ENCODE measurements at regions not wholly inside any gene's neighbourhood (a gene's known extent, or its start where the extent isn't known, plus 50 kb on each side); places are given as distances from the start of the nearest gene placed in this dataset.

DNA sequence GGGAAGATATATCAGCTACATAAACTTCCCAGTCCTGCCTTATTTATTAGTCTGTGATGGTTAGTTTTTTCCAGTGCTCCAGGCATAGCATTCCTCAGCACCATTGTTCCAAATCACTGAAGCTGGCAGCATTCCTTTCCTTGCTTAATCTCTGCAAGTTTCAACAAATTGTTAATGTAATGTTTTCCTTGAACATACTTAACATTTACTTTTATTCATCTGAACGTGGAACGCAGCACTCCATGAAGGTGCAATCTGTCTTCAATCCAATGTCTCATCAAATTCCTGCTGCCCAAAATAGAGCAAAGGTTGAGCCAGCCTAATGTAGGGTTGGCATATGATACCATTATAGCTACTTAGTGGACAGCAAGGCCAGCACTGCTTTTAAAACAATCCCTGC lies 441.1 kb upstream of the RBFOX1 start:
- Histone ChIP-seq H3K27me3 (ENCODE audit: insufficient read depth, insufficient read length) (no peaks in the 10 kb centered on the region), H3K4me3 (ENCODE audit: insufficient read length, low read depth) (no peak overlapping the region), H3K36me3 (ENCODE audit: insufficient read depth, insufficient read length, low read length) (no peaks in the 10 kb centered on the region), H3K4me1 (ENCODE audit: insufficient read depth, insufficient read length) (no peaks in the 10 kb centered on the region), H3K9me3 (ENCODE audit: insufficient read depth, low read length) (no peaks in the 10 kb centered on the region), H3K9ac (ENCODE audit: insufficient read length, low read depth) (no peak overlapping the region)
- no peak for DNase-seq (ENCODE audit: low read depth, low spot score)
- TF ChIP-seq SUZ12 (IDR thresholded peaks at IDR 0.05; ENCODE audit: extremely low read depth, insufficient read depth, insufficient read length) (no peak), YY1 (IDR thresholded peaks at IDR 0.05; ENCODE audit: insufficient read depth, insufficient read length) (no peak), ZNF274 (IDR thresholded peaks at IDR 0.05; ENCODE audit: low read depth, low read length) (no peak)

DNA sequence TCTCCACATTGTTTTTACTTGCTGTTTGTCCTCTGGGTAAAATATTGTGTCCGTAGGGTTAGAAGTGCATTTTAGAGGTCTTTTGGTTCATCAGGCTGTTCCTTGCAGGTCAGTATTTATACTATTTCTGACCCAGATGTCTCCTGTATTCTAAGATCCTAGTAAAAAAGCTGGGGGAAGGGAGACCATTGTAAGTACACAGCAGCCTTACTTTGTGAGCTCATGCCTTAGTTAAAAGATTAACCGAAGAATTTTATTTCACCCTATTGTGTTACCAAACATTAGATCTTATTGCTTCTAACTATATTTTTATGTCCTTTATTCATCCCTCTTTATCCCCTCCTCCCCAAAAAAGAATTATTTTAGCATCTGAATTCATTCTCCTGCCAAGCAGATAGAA lies 444.1 kb upstream of the RBFOX1 start:
- TF ChIP-seq YY1 (IDR thresholded peaks at IDR 0.05; ENCODE audit: insufficient read depth, insufficient read length): no peak
- no peak for TF ChIP-seq ZNF274 (IDR thresholded peaks at IDR 0.05; ENCODE audit: low read depth, low read length)
- no peak for TF ChIP-seq SUZ12 (IDR thresholded peaks at IDR 0.05; ENCODE audit: extremely low read depth, insufficient read depth, insufficient read length)
- peaks cover 3% of the 10 kb centered on the region for H3K4me1 ChIP-seq (ENCODE audit: insufficient read depth, insufficient read length)
- H3K4me3 ChIP-seq (ENCODE audit: insufficient read length, low read depth): no peak overlapping the region
- no peak overlapping the region for H3K9ac ChIP-seq (ENCODE audit: insufficient read length, low read depth)
- H3K9me3 ChIP-seq (ENCODE audit: insufficient read depth, low read length): no peaks in the 10 kb centered on the region
- DNase-seq (ENCODE audit: low read depth, low spot score): no peak
- H3K27me3 ChIP-seq (ENCODE audit: insufficient read depth, insufficient read length): no peaks in the 10 kb centered on the region
- no peaks in the 10 kb centered on the region for H3K36me3 ChIP-seq (ENCODE audit: insufficient read depth, insufficient read length, low read length)

DNA sequence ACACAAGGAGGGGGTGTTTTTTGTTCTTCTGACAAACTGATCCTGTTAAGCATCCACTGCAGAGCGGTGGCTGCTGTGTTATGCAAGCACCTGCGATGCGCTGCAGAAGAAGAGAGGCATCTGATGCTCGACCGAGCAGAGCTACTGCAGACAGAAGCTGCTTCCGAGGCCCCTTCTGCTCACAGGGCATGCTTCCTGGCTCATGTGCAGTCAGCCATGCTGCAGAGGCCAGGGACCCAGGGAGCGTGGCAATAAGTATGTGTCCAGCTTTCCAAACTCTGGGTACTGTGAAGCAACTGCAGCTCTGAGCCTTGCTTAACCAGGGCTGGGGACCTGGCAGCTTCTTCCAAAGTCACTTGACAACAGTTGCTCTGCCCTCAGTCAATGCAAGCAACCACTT lies 448.6 kb upstream of the RBFOX1 start:
- no peaks in the 10 kb centered on the region for H3K27me3 ChIP-seq (ENCODE audit: insufficient read depth, insufficient read length)
- no peaks in the 10 kb centered on the region for H3K9me3 ChIP-seq (ENCODE audit: insufficient read depth, low read length)
- no peak for TF ChIP-seq SUZ12 (IDR thresholded peaks at IDR 0.05; ENCODE audit: extremely low read depth, insufficient read depth, insufficient read length)
- TF ChIP-seq YY1 (IDR thresholded peaks at IDR 0.05; ENCODE audit: insufficient read depth, insufficient read length): no peak
- no peak for TF ChIP-seq ZNF274 (IDR thresholded peaks at IDR 0.05; ENCODE audit: low read depth, low read length)
- no peak for DNase-seq (ENCODE audit: low read depth, low spot score)
- no peak overlapping the region for H3K9ac ChIP-seq (ENCODE audit: insufficient read length, low read depth)
- H3K4me1 ChIP-seq (ENCODE audit: insufficient read depth, insufficient read length): peaks cover 3% of the 10 kb centered on the region
- no peaks in the 10 kb centered on the region for H3K36me3 ChIP-seq (ENCODE audit: insufficient read depth, insufficient read length, low read length)
- no peak overlapping the region for H3K4me3 ChIP-seq (ENCODE audit: insufficient read length, low read depth)

GRCh38 chr16:6880263-6880662 lies 452.4 kb upstream of the RBFOX1 start:
- H3K4me3 ChIP-seq (ENCODE audit: insufficient read length, low read depth): no peak overlapping the region
- TF ChIP-seq ZNF274 (IDR thresholded peaks at IDR 0.05; ENCODE audit: low read depth, low read length) (no peak), YY1 (IDR thresholded peaks at IDR 0.05; ENCODE audit: insufficient read depth, insufficient read length) (no peak), SUZ12 (IDR thresholded peaks at IDR 0.05; ENCODE audit: extremely low read depth, insufficient read depth, insufficient read length) (no peak)
- no peak for DNase-seq (ENCODE audit: low read depth, low spot score)
- no peak overlapping the region for H3K9ac ChIP-seq (ENCODE audit: insufficient read length, low read depth)
- H3K27me3 ChIP-seq (ENCODE audit: insufficient read depth, insufficient read length): no peaks in the 10 kb centered on the region
- peaks cover 3% of the 10 kb centered on the region for H3K4me1 ChIP-seq (ENCODE audit: insufficient read depth, insufficient read length)
- H3K36me3 ChIP-seq (ENCODE audit: insufficient read depth, insufficient read length, low read length): no peaks in the 10 kb centered on the region
- H3K9me3 ChIP-seq (ENCODE audit: insufficient read depth, low read length): no peaks in the 10 kb centered on the region

GRCh38 chr16:6864671-6865070 lies 468.0 kb upstream of the RBFOX1 start:
- peaks cover 8% of the 10 kb centered on the region; the same call in 1 of the 2 replicates for H3K9me3 ChIP-seq (ENCODE audit: insufficient read depth, low read length)
- H3K4me3 ChIP-seq (ENCODE audit: insufficient read length, low read depth): no peak overlapping the region
- peaks cover 4% of the 10 kb centered on the region for H3K4me1 ChIP-seq (ENCODE audit: insufficient read depth, insufficient read length)
- no peak for DNase-seq (ENCODE audit: low read depth, low spot score)
- TF ChIP-seq SUZ12 (IDR thresholded peaks at IDR 0.05; ENCODE audit: extremely low read depth, insufficient read depth, insufficient read length) (no peak), YY1 (IDR thresholded peaks at IDR 0.05; ENCODE audit: insufficient read depth, insufficient read length) (no peak), ZNF274 (IDR thresholded peaks at IDR 0.05; ENCODE audit: low read depth, low read length) (no peak)
- H3K9ac ChIP-seq (ENCODE audit: insufficient read length, low read depth): no peak overlapping the region
- H3K36me3 ChIP-seq (ENCODE audit: insufficient read depth, insufficient read length, low read length): no peaks in the 10 kb centered on the region
- H3K27me3 ChIP-seq (ENCODE audit: insufficient read depth, insufficient read length): peaks cover 39% of the 10 kb centered on the region

DNA sequence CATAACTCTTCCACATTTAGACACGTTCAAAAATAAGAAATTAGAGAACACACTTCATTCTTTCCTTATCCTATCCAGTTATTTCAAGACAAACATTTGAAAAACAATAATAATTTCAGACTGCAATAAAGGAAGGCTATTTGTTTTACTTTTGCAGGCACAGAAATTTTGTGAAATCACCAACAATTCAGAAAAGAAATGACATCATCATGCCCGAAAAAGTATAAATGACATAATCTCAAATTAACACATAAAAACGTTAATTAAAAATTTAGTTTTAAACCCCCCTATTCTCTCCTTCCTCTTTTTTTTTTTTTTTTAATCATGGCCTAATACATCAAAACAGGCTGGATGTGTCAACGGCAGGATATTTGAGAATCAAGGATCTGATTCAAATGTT lies 468.4 kb upstream of the RBFOX1 start:
- no peak overlapping the region for H3K9ac ChIP-seq (ENCODE audit: insufficient read length, low read depth)
- TF ChIP-seq ZNF274 (IDR thresholded peaks at IDR 0.05; ENCODE audit: low read depth, low read length) (no peak), YY1 (IDR thresholded peaks at IDR 0.05; ENCODE audit: insufficient read depth, insufficient read length) (no peak), SUZ12 (IDR thresholded peaks at IDR 0.05; ENCODE audit: extremely low read depth, insufficient read depth, insufficient read length) (no peak)
- peaks cover 44% of the 10 kb centered on the region for H3K27me3 ChIP-seq (ENCODE audit: insufficient read depth, insufficient read length)
- H3K4me3 ChIP-seq (ENCODE audit: insufficient read length, low read depth): no peak overlapping the region
- H3K36me3 ChIP-seq (ENCODE audit: insufficient read depth, insufficient read length, low read length): no peaks in the 10 kb centered on the region
- peaks cover 8% of the 10 kb centered on the region; the same call in 1 of the 2 replicates for H3K9me3 ChIP-seq (ENCODE audit: insufficient read depth, low read length)
- no peak for DNase-seq (ENCODE audit: low read depth, low spot score)
- H3K4me1 ChIP-seq (ENCODE audit: insufficient read depth, insufficient read length): peaks cover 4% of the 10 kb centered on the region

DNA sequence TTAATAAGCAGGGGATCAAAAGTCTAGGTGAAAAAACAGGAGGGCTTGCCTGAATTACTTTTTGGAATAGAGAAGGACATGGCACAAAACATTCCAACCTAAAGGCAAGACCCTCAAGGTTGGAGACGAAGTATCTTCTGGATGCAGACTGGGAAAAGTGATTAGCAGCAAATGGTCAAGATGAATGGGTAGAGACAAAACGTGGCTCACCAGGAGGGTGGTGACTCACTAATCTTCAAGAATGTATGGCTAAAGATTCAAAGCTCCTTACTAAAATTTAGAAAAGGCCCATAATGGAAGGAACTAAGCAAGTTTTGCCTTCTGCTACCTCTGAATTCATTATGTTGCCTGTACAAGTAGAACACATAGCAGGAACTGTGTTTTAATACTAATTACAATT lies 469.5 kb upstream of the RBFOX1 start:
- peak overlapping the region; percentile 24 for H3K9ac ChIP-seq (ENCODE audit: insufficient read length, low read depth)
- H3K27me3 ChIP-seq (ENCODE audit: insufficient read depth, insufficient read length): peaks cover 53% of the 10 kb centered on the region
- TF ChIP-seq ZNF274 (IDR thresholded peaks at IDR 0.05; ENCODE audit: low read depth, low read length) (no peak), YY1 (IDR thresholded peaks at IDR 0.05; ENCODE audit: insufficient read depth, insufficient read length) (no peak), SUZ12 (IDR thresholded peaks at IDR 0.05; ENCODE audit: extremely low read depth, insufficient read depth, insufficient read length) (no peak)
- peak; percentile 15 for DNase-seq (ENCODE audit: low read depth, low spot score)
- H3K36me3 ChIP-seq (ENCODE audit: insufficient read depth, insufficient read length, low read length): no peaks in the 10 kb centered on the region
- no peak overlapping the region for H3K4me3 ChIP-seq (ENCODE audit: insufficient read length, low read depth)
- no peaks in the 10 kb centered on the region for H3K9me3 ChIP-seq (ENCODE audit: insufficient read depth, low read length)
- H3K4me1 ChIP-seq (ENCODE audit: insufficient read depth, insufficient read length): peaks cover 4% of the 10 kb centered on the region
